ENCODE measurements at regions not wholly inside any gene's neighbourhood (a gene's known extent, or its start where the extent isn't known, plus 50 kb on each side); places are given as distances from the start of the nearest gene placed in this dataset.

- H3K4me3 ChIP-seq (ENCODE audit: low read depth, low read length), result no peak overlapping the region
- DNase-seq (ENCODE audit: low read depth, low spot score), result no peak
- CTCF ChIA-PET, result no interaction called here
- POLR2A ChIA-PET, result no interaction called here
- TF ChIP-seq, protein P1, sequence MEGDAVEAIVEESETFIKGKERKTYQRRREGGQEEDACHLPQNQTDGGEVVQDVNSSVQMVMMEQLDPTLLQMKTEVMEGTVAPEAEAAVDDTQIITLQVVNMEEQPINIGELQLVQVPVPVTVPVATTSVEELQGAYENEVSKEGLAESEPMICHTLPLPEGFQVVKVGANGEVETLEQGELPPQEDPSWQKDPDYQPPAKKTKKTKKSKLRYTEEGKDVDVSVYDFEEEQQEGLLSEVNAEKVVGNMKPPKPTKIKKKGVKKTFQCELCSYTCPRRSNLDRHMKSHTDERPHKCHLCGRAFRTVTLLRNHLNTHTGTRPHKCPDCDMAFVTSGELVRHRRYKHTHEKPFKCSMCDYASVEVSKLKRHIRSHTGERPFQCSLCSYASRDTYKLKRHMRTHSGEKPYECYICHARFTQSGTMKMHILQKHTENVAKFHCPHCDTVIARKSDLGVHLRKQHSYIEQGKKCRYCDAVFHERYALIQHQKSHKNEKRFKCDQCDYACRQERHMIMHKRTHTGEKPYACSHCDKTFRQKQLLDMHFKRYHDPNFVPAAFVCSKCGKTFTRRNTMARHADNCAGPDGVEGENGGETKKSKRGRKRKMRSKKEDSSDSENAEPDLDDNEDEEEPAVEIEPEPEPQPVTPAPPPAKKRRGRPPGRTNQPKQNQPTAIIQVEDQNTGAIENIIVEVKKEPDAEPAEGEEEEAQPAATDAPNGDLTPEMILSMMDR (IDR thresholded peaks at IDR 0.05; ENCODE audit: insufficient read depth, low read length, missing control alignments), result no peak
Observed at GRCh38 chr15:58235961-58236360, 97.8 kb downstream of the AQP9 start.

DNA sequence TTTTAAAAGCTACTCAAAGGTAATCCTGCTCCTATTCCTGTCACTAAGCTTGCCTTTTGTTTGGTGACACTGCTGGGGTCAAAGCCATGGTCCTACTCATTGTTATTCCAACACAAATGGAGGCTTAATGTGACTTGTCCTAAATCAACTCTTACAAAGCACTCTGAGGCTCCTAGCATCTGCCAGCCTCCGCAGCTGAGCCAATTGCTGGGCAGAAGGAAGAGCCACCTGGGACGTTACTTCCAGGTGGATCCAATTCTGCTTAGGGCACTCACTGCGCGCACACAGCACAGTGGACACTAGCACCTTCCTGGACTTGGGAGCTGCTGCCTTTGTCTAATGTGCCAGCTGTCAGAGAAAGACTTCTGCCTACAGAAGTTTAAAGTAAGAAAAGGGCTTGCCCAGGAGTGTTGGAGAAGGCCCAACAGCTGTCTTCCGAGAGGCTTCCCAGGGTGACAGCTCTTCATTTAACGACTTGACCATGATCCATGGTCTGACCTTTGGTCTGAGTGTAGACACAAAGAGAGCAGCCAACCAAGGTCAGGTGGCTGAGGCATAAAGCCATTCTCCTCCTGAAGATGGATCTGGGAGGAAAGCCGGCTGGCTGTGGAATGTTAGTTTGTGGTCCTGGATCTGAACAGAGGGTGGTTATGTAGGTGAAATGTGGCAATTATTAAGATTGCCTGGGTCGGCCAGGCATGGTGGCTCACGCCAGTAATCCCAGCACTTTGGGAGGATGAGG lies 102.2 kb downstream of the AQP9 start:
- CTCF ChIA-PET, result no interaction called here
- DNase-seq (ENCODE audit: low read depth, low spot score), result no peak
- TF ChIP-seq, protein P1 (IDR thresholded peaks at IDR 0.05; ENCODE audit: insufficient read depth, low read length, missing control alignments), result no peak
- H3K4me3 ChIP-seq (ENCODE audit: low read depth, low read length), result no peak overlapping the region
- POLR2A ChIA-PET, result no interaction called here

- H3K4me3 ChIP-seq (ENCODE audit: low read depth, low read length), result no peak overlapping the region
- ChIA-PET CTCF (interaction anchor here (0.9 kb wide), 1 partner anchor 408 kb away, joined by 3 read pairs; no protein-coding TSS in a partner anchor), POLR2A (no interaction called here)
- TF ChIP-seq, protein P1 (IDR thresholded peaks at IDR 0.05; ENCODE audit: insufficient read depth, low read length, missing control alignments), result no peak
- DNase-seq (ENCODE audit: low read depth, low spot score), result no peak
Observed at GRCh38 chr15:58241872-58242271, 103.7 kb downstream of the AQP9 start.

GRCh38 chr15:58243070-58243469 lies 104.9 kb downstream of the AQP9 start:
- no peak overlapping the region for H3K4me3 ChIP-seq (ENCODE audit: low read depth, low read length)
- TF ChIP-seq, protein P1 (IDR thresholded peaks at IDR 0.05; ENCODE audit: insufficient read depth, low read length, missing control alignments), result no peak
- DNase-seq (ENCODE audit: low read depth, low spot score), result no peak
- ChIA-PET CTCF (no interaction called here), POLR2A (no interaction called here)

- H3K4me3 ChIP-seq (ENCODE audit: low read depth, low read length), result no peak overlapping the region
- ChIA-PET POLR2A (no interaction called here), CTCF (no interaction called here)
- DNase-seq (ENCODE audit: low read depth, low spot score), result no peak
- TF ChIP-seq, protein P1 (IDR thresholded peaks at IDR 0.05; ENCODE audit: insufficient read depth, low read length, missing control alignments), result no peak
Observed at GRCh38 chr15:58244536-58244935, 106.4 kb downstream of the AQP9 start.

GRCh38 chr15:58246041-58246440 lies 107.9 kb downstream of the AQP9 start:
- POLR2A ChIA-PET, result no interaction called here
- CTCF ChIA-PET, result interaction anchor here (1.2 kb wide), 1 partner anchor 23 kb away, joined by 3 read pairs; no protein-coding TSS in a partner anchor

More at GRCh38 chr15:58246041-58246440, 107.9 kb downstream of the AQP9 start:
- DNase-seq (ENCODE audit: low read depth, low spot score), result no peak
- TF ChIP-seq, protein P1 (IDR thresholded peaks at IDR 0.05; ENCODE audit: insufficient read depth, low read length, missing control alignments), result no peak
- H3K4me3 ChIP-seq (ENCODE audit: low read depth, low read length), result no peak overlapping the region

Data from AG04449 (cell line).